HEK293 (cell line): ENCODE measurements at regions not wholly inside any gene's neighbourhood (a gene's known extent, or its start where the extent isn't known, plus 50 kb on each side); places are given as distances from the start of the nearest gene placed in this dataset.
"Not testable (repeated sequence)": the region's sequence is repeated elsewhere in the genome, so short reads cannot be mapped to it uniquely, and the experiment has no call there.

Source experiments
- MEIS1 ChIP-seq: sonication (generic); formaldehyde crosslinking; IDR thresholded peaks from 2 replicates; pipeline ENCODE4 v1.8.1; 2022; ENCODE audit warnings: missing genetic modification reagents, mild to moderate bottlenecking, borderline replicate concordance
- SP7 ChIP-seq: fragments of 450-650 bp; formaldehyde crosslinking; IDR thresholded peaks from 2 replicates; pipeline ENCODE4 v1.5.1; 2016; ENCODE audit warnings: missing biosample characterization, missing genetic modification characterization
- ZNF596 ChIP-seq: fragments of 450-650 bp; IDR thresholded peaks from 2 replicates; pipeline ENCODE4 v1.5.0; 2018; ENCODE audit warnings: missing biosample characterization, mild to moderate bottlenecking, missing genetic modification characterization, moderate library complexity
- ZNF704 ChIP-seq: fragments of 450-650 bp; formaldehyde crosslinking; IDR thresholded peaks from 2 replicates; pipeline ENCODE4 v1.5.1; 2016; ENCODE audit warnings: missing biosample characterization, missing genetic modification characterization
- TF ChIP-seq, protein P1 (sequence below): fragments of 450-650 bp; formaldehyde crosslinking; IDR thresholded peaks from 2 replicates; pipeline ENCODE4 v1.5.1; 2016; ENCODE audit warnings: missing biosample characterization, missing genetic modification characterization
- TF ChIP-seq, protein P2 (sequence below): fragments of 450-650 bp; formaldehyde crosslinking; IDR thresholded peaks from 2 replicates; pipeline ENCODE4 v1.5.1; 2016; ENCODE audit warnings: missing biosample characterization, missing genetic modification characterization

DNA sequence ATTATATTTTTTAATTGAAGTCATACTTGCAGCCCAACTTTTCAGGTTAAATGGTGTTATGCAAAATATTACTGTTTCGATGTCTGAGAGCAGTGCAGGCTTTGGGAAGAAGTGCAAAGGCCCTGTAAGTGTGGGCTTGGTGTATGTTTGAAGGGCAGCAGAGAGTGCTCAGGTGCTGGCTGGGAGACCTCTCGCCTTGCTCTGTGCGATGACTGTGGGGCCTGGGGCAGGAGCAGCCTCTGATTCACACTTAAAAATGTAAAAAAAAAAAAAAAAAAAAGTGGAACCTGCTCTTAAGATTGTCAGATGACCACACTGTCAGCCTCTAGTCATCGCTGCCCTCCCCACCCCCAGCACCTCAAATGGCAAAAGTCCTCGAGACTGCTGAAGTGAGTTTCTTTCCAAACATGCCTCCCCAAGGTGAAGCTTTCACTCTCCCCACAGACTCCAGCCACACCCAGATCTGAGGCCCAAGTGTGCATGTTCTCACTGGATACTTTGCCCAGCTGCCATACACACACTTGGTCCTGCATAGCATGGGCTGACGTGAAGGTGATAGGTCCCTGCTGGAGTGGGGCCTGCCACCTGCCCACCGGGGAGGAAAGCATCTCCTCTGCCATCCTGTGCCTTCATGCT is 4505.8 kb upstream of the TPTE start:
- TF ChIP-seq, protein P1, sequence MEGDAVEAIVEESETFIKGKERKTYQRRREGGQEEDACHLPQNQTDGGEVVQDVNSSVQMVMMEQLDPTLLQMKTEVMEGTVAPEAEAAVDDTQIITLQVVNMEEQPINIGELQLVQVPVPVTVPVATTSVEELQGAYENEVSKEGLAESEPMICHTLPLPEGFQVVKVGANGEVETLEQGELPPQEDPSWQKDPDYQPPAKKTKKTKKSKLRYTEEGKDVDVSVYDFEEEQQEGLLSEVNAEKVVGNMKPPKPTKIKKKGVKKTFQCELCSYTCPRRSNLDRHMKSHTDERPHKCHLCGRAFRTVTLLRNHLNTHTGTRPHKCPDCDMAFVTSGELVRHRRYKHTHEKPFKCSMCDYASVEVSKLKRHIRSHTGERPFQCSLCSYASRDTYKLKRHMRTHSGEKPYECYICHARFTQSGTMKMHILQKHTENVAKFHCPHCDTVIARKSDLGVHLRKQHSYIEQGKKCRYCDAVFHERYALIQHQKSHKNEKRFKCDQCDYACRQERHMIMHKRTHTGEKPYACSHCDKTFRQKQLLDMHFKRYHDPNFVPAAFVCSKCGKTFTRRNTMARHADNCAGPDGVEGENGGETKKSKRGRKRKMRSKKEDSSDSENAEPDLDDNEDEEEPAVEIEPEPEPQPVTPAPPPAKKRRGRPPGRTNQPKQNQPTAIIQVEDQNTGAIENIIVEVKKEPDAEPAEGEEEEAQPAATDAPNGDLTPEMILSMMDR, result not testable (repeated sequence)
- TF ChIP-seq, protein P2, sequence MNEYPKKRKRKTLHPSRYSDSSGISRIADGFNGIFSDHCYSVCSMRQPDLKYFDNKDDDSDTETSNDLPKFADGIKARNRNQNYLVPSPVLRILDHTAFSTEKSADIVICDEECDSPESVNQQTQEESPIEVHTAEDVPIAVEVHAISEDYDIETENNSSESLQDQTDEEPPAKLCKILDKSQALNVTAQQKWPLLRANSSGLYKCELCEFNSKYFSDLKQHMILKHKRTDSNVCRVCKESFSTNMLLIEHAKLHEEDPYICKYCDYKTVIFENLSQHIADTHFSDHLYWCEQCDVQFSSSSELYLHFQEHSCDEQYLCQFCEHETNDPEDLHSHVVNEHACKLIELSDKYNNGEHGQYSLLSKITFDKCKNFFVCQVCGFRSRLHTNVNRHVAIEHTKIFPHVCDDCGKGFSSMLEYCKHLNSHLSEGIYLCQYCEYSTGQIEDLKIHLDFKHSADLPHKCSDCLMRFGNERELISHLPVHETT (tag by site-specific recombination), result not testable (repeated sequence)
- TF ChIP-seq ZNF704 (tag by site-specific recombination); ZNF596 (tag by site-specific recombination); MEIS1 (CRISPR knock-in tag); SP7 (tag by site-specific recombination): not testable (repeated sequence)
